ENCODE measurements at regions not wholly inside any gene's neighbourhood (a gene's known extent, or its start where the extent isn't known, plus 50 kb on each side); places are given as distances from the start of the nearest gene placed in this dataset.

DNA sequence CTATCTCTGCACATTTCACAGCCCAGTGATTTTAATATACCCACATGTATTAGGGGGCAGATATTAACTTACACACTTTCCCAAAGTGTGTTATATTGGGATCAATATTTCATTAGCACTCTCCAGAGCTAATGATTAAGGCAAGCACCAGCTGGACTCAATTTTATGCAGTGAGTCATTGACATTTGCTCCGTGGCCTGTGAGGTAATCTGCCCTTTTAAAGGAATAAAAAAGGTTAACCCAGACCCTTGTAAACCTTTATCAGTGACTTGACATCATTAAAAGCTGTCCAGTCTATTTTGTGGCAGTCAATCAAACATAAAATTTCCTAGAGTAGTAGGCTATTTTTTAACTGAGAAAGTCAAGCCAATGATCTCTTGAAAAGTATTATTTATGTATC, 1870.4 kb upstream of the CELF4 start:
- H3K4me3 ChIP-seq, result no peak overlapping the region
- ATAC-seq, result no peak
- no peak for DNase-seq
- TF ChIP-seq, protein P1, sequence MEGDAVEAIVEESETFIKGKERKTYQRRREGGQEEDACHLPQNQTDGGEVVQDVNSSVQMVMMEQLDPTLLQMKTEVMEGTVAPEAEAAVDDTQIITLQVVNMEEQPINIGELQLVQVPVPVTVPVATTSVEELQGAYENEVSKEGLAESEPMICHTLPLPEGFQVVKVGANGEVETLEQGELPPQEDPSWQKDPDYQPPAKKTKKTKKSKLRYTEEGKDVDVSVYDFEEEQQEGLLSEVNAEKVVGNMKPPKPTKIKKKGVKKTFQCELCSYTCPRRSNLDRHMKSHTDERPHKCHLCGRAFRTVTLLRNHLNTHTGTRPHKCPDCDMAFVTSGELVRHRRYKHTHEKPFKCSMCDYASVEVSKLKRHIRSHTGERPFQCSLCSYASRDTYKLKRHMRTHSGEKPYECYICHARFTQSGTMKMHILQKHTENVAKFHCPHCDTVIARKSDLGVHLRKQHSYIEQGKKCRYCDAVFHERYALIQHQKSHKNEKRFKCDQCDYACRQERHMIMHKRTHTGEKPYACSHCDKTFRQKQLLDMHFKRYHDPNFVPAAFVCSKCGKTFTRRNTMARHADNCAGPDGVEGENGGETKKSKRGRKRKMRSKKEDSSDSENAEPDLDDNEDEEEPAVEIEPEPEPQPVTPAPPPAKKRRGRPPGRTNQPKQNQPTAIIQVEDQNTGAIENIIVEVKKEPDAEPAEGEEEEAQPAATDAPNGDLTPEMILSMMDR (IDR thresholded peaks at IDR 0.05), result no peak
- intact Hi-C loops (cut with DNase I), result no loop called here
- no peaks in the 10 kb centered on the region for H3K4me1 ChIP-seq
- H3K9me3 ChIP-seq, result no peaks in the 10 kb centered on the region
- no peaks in the 10 kb centered on the region for H3K27me3 ChIP-seq (ENCODE audit: low read depth)
- no peak overlapping the region for H3K27ac ChIP-seq
- no peaks in the 10 kb centered on the region for H3K36me3 ChIP-seq

DNA sequence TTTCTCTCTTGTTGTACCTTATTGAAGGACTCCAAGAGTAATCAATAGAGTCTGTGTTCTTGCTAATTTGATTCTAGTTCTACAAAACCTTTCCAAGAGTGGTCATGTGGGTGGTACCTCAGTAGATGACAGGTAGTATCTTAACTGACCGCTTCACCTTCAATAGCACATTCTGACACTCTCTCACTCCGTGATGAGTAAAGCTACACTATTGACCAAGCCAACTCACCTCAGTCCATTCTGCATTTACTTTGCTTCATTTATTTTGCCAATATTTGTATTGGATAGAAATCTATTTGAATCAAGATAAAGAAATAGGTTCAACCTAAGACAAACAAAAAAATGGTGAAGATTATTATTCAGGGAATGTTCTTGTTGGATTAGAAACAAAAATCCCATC, 1869.6 kb upstream of the CELF4 start:
- no peaks in the 10 kb centered on the region for H3K36me3 ChIP-seq
- no peaks in the 10 kb centered on the region for H3K4me1 ChIP-seq
- DNase-seq (no peak), ATAC-seq (no peak)
- TF ChIP-seq, protein P1 (IDR thresholded peaks at IDR 0.05), result no peak
- H3K9me3 ChIP-seq, result no peaks in the 10 kb centered on the region
- no peaks in the 10 kb centered on the region for H3K27me3 ChIP-seq (ENCODE audit: low read depth)
- no peak overlapping the region for H3K27ac ChIP-seq
- intact Hi-C loops (cut with DNase I), result no loop called here
- no peak overlapping the region for H3K4me3 ChIP-seq

DNA sequence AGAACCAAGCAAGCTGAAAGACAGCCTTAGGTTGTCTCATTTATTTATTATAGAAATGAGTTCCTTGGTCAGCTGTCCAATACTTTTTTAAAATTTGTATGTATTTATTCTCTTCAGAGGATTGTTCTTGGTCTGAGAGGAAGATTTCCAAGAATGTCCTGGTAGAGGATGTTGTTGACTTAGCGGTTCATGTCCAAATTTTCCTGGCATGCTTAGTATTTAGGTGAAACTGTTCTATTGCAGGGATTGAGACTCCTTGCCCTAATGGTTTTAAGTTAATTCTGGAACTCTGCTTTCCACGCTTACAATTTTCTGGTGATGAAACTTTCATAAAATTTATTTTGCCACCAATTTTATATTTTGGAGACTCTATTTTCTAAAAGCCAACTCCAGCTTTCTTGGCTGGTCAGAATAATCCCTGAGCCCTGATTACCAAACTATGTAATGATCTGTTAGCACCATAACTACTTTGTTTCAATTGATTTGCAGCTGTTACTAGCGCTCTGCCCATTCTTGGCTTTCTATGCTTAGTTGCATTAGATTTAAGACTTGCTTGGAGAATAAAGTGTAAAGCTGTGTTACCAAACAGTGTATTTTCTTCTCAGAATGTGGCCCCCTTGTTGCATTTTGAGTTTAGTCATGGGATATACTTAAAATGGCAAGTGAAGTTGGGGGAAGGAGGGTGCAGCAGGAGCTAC, 1868.8 kb upstream of the CELF4 start:
- no peak for DNase-seq
- ATAC-seq, result peak in 1 of 2 donors; percentile 53
- no peaks in the 10 kb centered on the region for H3K36me3 ChIP-seq
- H3K4me3 ChIP-seq, result no peak overlapping the region
- intact Hi-C loops (cut with DNase I), result no loop called here
- TF ChIP-seq, protein P1 (IDR thresholded peaks at IDR 0.05), result no peak
- no peak overlapping the region for H3K27ac ChIP-seq
- no peaks in the 10 kb centered on the region for H3K4me1 ChIP-seq
- H3K9me3 ChIP-seq, result peaks cover 2% of the 10 kb centered on the region
- no peaks in the 10 kb centered on the region for H3K27me3 ChIP-seq (ENCODE audit: low read depth)

DNA sequence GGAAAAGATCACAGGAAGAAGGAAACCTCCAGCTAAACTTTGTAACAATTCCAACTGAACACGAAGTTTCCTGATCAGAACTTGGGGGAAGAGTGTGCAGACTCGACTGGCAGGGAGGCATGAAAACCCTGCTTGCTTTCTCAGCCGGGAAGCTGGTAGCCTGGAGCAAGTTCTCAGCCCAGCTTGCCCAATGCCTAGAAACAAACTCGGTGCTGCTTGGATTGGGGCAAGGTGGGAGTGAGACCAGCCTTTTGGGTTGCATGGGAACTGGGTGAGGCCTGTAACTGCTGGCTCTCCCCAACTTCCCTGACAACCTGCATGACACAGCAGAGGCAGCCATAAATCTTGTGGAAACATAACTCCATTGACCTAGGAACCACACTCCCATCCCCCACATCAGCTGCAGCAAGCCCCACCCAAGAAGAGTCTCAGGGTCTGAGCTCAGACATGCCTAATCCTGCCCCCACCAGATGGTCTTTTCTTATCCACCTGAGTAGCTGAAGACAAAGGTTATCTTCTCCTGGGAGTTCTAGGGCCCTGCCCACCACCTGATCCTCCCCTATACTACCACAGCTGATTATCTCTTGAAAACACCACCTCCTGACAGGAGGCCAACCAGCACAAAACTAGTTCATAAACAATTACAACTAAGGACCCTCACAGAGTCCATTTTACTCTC, 1859.7 kb upstream of the CELF4 start:
- TF ChIP-seq, protein P1 (IDR thresholded peaks at IDR 0.05), result no peak
- no peak for DNase-seq
- Histone ChIP-seq H3K27ac (no peak overlapping the region), H3K27me3 (ENCODE audit: low read depth) (no peaks in the 10 kb centered on the region), H3K4me3 (no peak overlapping the region), H3K9me3 (peaks cover 2% of the 10 kb centered on the region), H3K4me1 (no peaks in the 10 kb centered on the region), H3K36me3 (no peaks in the 10 kb centered on the region)
- intact Hi-C loops (cut with DNase I), result no loop called here
- ATAC-seq, result no peak

DNA sequence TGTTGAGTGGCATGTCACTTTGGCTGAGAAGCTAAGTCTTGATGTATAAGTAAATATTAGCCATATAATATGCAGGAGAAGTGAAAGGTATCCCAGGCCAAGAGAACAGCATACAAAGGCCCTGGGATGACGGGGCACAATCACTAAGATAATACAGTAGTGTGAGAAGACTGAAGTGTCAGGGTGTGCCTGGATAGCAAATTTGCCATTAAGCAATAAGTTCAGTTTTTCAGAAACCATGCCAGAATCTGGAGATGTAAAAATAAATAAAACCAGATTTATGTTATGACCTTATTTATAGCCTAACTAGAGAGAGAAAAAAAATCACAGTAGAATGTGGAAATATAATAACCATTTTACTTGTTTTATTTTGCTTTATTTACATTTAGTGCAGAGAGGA, 1858.7 kb upstream of the CELF4 start:
- Histone ChIP-seq H3K27ac (no peak overlapping the region), H3K27me3 (ENCODE audit: low read depth) (no peaks in the 10 kb centered on the region), H3K4me1 (no peaks in the 10 kb centered on the region), H3K4me3 (no peak overlapping the region), H3K36me3 (no peaks in the 10 kb centered on the region), H3K9me3 (no peaks in the 10 kb centered on the region)
- DNase-seq, result no peak
- intact Hi-C loops (cut with DNase I), result no loop called here
- TF ChIP-seq, protein P1 (IDR thresholded peaks at IDR 0.05), result no peak
- no peak for ATAC-seq
